ENCODE measurements at regions not wholly inside any gene's neighbourhood (a gene's known extent, or its start where the extent isn't known, plus 50 kb on each side); places are given as distances from the start of the nearest gene placed in this dataset.

GRCh38 chr21:43363506-43364260 is 63.2 kb downstream of the SIK1 start:
- no peak for TF ChIP-seq CTCF (IDR thresholded peaks at IDR 0.05)
- TF ChIP-seq POLR2A (IDR thresholded peaks at IDR 0.05): no peak
